ENCODE measurements at regions not wholly inside any gene's neighbourhood (a gene's known extent, or its start where the extent isn't known, plus 50 kb on each side); places are given as distances from the start of the nearest gene placed in this dataset.

GRCh38 chr3:117248153-117248552, 538.6 kb downstream of the TUSC7 start:
- no peak for TF ChIP-seq CTCF (IDR thresholded peaks at IDR 0.05)
- TF ChIP-seq POLR2A (IDR thresholded peaks at IDR 0.05) = no peak
- no peaks in the 10 kb centered on the region for H3K27me3 ChIP-seq
- DNase-seq (no peak), ATAC-seq (no peak)
- H3K4me1 ChIP-seq = no peaks in the 10 kb centered on the region
- WGBS (ENCODE audit: insufficient coverage, low coverage, low lambda C conversion rate, missing lambda C conversion rate) = 75% methylated on average over 1 of the region's 1 CpG
- no peaks in the 10 kb centered on the region for H3K36me3 ChIP-seq
- intact Hi-C loops (cut with DNase I) = no loop called here
- no peaks in the 10 kb centered on the region for H3K9me3 ChIP-seq
- no peak overlapping the region for H3K4me3 ChIP-seq
- H3K27ac ChIP-seq = no peak overlapping the region

GRCh38 chr3:117252208-117252607, 542.6 kb downstream of the TUSC7 start:
- intact Hi-C loops (cut with DNase I) = no loop called here
- ATAC-seq = peak in 2 of 4 donors; percentile 36 to 92

GRCh38 chr3:117252651-117253050, 543.1 kb downstream of the TUSC7 start:
- intact Hi-C loops (cut with DNase I) = no loop called here
- Histone ChIP-seq H3K27me3 (no peaks in the 10 kb centered on the region), H3K36me3 (no peaks in the 10 kb centered on the region), H3K9me3 (no peaks in the 10 kb centered on the region), H3K27ac (no peak overlapping the region), H3K4me1 (peaks cover 0 to 13% (median 0%) of the 10 kb centered on the region in 4 donors), H3K4me3 (no peak overlapping the region)
- no peak for DNase-seq
- peak in 2 of 4 donors; percentile 15 to 19 for ATAC-seq
- TF ChIP-seq CTCF (IDR thresholded peaks at IDR 0.05) (no peak), POLR2A (IDR thresholded peaks at IDR 0.05) (no peak)

More at GRCh38 chr3:117252208-117252607, 542.6 kb downstream of the TUSC7 start:
- Histone ChIP-seq H3K9me3 (no peaks in the 10 kb centered on the region), H3K36me3 (no peaks in the 10 kb centered on the region), H3K27ac (no peak overlapping the region), H3K4me3 (no peak overlapping the region), H3K4me1 (peaks cover 0 to 13% (median 0%) of the 10 kb centered on the region in 4 donors), H3K27me3 (no peaks in the 10 kb centered on the region)
- TF ChIP-seq CTCF (IDR thresholded peaks at IDR 0.05) (no peak), POLR2A (IDR thresholded peaks at IDR 0.05) (no peak)
- 21% methylated on average over 2 of the region's 2 CpGs for WGBS (ENCODE audit: insufficient coverage, low coverage, low lambda C conversion rate, missing lambda C conversion rate)
- DNase-seq = no peak

GRCh38 chr3:117253636-117254035, 544.1 kb downstream of the TUSC7 start:
- Histone ChIP-seq H3K9me3 (no peaks in the 10 kb centered on the region), H3K36me3 (no peaks in the 10 kb centered on the region), H3K4me1 (peaks cover 0 to 13% (median 0%) of the 10 kb centered on the region in 4 donors), H3K27me3 (no peaks in the 10 kb centered on the region), H3K4me3 (no peak overlapping the region), H3K27ac (no peak overlapping the region)
- intact Hi-C loops (cut with DNase I) = no loop called here
- ATAC-seq (no peak), DNase-seq (no peak)
- 89% methylated on average over 2 of the region's 2 CpGs for WGBS (ENCODE audit: insufficient coverage, low coverage, low lambda C conversion rate, missing lambda C conversion rate)
- no peak for TF ChIP-seq POLR2A (IDR thresholded peaks at IDR 0.05)
- TF ChIP-seq CTCF (IDR thresholded peaks at IDR 0.05) = no peak

- TF ChIP-seq CTCF (IDR thresholded peaks at IDR 0.05) (no peak), POLR2A (IDR thresholded peaks at IDR 0.05) (no peak)
- H3K4me1 ChIP-seq = peaks cover 0 to 13% (median 0%) of the 10 kb centered on the region in 4 donors
- no peaks in the 10 kb centered on the region for H3K27me3 ChIP-seq
- intact Hi-C loops (cut with DNase I) = no loop called here
- no peak for ATAC-seq
- 78% methylated on average over 2 of the region's 3 CpGs for WGBS (ENCODE audit: insufficient coverage, low coverage, low lambda C conversion rate, missing lambda C conversion rate)
- H3K27ac ChIP-seq = no peak overlapping the region
- no peak overlapping the region for H3K4me3 ChIP-seq
- DNase-seq = no peak
- H3K36me3 ChIP-seq = no peaks in the 10 kb centered on the region
- no peaks in the 10 kb centered on the region for H3K9me3 ChIP-seq
These were observed 545.4 kb downstream of the TUSC7 start for GRCh38 chr3:117254985-117255384.

Data from right lobe of liver (tissue), 6 donors.